ENCODE measurements at regions not wholly inside any gene's neighbourhood (a gene's known extent, or its start where the extent isn't known, plus 50 kb on each side); places are given as distances from the start of the nearest gene placed in this dataset.

- no peak for DNase-seq
These were observed 686.2 kb upstream of the NR2F2 start for GRCh38 chr15:95644100-95644875.

- DNase-seq, result no peak
These were observed 684.6 kb upstream of the NR2F2 start for GRCh38 chr15:95645791-95646338.

GRCh38 chr15:95646484-95647273 lies 683.8 kb upstream of the NR2F2 start:
- no peak for DNase-seq

DNA sequence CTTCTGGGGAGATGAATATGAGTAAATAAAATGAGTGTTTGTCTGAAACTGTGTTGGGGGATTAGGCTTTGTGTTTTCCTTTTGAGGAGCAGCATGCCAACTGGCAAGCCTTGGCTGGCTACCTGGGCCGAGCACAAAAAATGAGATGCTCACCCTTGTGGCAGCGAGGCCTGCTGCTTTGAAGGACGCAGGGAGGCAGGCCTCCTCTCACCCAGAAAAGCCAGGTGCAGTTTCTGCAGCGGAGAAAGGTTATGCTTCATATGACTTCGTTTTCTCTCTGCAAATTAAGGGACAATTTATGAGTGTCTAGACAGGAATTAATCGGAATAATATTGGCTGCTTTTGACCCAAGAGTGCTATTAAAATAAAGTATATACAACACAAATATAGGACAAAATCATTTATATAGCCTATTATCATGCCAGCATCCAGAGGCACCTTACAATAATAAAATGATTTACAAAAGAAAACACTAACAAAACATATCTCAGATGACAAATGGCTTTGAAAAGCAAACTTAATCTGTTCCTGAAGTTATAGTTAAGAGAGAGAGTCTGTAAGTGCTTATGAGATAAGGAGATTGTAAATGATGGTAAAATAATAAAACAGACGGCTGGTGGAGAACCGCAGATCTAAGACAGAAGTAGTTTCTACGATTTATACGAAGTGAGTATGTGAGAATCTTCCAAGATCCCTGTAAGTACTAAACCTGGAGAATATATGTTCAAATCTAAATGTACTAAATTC lies 682.8 kb upstream of the NR2F2 start:
- DNase-seq, result no peak

DNA sequence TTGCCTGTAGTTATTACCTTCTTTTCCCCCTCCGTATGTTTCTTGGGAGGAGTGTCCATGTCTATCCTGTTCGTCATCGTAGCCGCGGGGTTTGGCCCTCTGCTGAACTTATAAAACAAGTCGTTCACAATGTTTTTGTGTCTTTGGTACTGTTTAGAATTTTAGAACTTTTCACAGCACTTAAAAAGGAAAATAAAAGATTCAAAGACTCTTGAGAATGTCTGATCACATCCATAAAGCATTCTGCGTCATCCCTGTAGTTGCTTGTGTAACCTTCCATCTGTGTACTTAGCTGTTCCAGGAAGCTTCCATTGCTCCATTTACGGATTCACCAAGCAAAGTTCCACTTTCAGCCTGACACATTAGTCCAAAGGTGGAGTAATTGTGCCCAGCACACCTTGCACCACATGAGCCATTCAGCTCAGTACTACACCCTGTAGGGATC lies 677.1 kb upstream of the NR2F2 start:
- no peak for DNase-seq

DNA sequence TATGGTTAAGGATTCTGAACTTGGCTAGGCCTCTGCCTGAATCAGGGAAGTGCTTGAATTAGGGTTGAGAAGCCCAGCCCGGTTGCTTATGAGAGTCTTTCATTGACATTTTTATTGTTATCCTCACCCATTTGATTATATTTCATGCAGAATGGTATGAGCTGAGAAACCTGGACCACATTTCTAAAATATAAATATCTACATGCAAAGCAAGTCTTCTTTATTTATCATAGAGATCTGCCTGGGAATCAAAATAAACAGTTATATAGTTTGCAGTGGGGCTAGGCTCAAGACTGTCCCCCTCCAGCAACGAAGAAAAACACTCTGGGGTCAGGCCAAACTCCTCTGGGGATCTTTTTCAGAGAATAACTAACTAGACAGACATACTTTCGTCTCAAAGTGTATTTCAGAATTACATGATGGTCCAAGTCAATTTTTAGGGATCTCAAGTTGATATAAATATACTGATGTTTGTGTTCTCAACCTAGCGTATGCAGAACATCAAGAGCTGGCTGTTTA lies 675.4 kb upstream of the NR2F2 start:
- DNase-seq, result no peak

DNA sequence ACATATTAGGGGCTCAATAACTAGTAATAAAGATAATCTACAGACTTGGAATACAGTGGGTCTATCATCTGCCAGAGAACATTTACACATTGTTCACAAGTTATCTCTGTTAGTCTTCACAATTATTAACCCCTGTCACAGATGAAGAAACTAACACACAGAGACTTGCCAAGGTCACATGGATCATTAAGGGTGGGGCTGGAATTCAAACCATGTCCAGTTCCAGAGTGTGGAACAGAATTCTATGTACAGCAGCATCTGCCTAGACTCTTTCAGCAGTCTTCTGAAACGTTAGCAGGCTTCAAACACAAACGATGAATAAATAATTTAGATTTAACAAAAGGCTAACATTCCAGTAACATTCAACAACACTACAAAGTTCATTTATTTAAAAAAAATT lies 673.9 kb upstream of the NR2F2 start:
- no peak for DNase-seq

DNA sequence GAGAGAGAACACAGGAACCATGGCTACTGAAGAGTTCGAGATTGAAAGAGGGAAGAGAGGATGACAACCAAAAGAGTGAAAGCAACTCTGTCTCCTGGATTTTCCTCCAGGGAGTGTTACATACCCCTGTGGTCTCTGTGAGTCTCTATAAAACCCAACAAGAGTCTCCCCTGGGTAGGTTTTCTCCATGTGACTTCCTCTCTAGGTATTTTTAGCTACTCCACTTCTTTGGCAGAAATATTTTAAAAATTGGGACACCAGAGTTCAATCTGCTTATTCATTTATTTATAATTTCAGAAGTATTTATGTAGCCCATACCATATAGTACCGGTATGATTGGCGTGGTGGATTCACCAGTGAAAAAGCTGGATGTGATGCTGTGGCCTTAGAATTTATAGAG lies 671.7 kb upstream of the NR2F2 start:
- DNase-seq, result peak; percentile 47

DNA sequence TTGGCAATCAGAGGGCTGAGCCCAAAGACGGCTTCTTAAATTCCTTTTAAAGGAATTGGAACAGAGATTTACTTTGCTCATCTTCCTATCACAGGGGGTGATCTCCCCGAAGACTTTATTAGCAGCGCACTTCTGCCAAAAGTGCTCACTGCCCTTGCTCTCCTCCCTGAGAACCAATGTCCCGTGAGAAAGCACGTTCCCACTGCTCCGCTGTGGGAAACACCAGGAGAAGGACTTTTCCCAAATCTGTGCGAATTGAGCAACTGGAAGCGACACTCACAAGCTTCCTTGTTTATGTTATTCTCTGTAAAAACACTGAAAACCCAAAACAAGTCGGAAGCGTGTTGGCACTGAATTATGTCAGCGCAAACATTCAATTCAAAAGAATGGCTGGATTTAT lies 670.8 kb upstream of the NR2F2 start:
- DNase-seq, result no peak

GRCh38 chr15:95662638-95663037 lies 667.9 kb upstream of the NR2F2 start:
- DNase-seq, result no peak

DNA sequence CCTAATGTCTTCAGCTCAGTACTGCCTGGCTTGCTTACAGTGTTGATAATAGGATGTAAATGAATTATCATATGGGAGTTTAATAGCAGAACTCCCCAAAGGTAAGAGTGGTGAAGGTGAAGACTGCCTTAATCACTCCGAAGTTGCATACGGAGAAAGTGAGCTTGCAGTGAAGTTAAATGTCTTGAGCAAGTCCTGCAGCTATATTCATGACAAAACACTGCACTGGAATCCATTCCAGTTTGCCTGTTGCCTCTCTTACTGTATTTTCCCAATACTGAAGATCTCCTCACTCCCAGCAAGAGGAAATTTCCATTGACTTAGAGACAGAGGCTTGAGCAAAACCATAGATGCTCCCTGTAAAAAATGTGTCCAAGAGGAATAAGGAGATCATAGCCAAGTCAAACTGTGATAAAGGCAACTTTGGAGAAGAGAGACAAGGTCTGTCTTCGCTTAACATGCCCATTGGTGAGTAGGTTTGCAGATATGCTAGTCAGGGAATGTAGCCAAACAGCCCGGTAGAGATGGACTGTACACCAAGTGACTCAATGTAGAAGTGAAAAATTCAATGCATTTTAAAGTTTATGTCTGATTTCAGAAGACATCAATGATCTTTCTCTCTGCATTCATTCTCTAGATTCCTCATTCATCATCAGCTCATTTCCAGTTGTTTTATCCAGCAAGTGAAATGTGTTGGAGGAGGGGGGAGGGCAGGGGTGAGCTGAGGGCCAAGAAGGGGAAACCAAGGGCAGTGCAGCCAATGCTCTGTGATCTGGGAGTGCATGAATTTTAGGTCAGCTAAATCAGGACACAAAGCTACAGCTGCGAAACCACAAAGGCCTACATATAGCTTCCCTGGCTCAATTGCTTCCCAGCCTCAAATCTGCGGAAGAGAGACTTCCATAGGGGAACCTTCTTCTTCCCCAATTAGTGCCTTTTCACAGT lies 667.1 kb upstream of the NR2F2 start:
- DNase-seq, result peak; percentile 91

DNA sequence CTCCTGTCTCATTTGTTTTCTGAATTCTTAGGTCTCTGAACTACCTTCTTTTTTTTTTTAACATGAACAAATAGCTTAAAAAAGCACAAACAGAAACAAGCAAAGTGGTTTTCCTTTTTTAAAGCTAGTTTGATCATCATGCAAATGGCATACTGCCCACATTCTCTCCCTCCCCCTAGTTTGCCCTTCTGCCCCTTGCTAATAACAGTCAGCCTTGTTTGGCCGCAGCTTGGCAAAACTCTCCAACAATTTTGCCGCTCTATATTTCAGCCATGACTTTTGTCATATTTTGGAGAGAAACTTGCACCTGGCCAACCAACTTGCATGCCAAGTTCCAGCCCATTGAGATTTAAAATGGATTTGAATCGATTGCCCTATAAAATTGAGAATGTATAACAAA lies 666.0 kb upstream of the NR2F2 start:
- DNase-seq, result no peak

GRCh38 chr15:95669146-95669922 lies 661.2 kb upstream of the NR2F2 start:
- DNase-seq, result no peak

DNA sequence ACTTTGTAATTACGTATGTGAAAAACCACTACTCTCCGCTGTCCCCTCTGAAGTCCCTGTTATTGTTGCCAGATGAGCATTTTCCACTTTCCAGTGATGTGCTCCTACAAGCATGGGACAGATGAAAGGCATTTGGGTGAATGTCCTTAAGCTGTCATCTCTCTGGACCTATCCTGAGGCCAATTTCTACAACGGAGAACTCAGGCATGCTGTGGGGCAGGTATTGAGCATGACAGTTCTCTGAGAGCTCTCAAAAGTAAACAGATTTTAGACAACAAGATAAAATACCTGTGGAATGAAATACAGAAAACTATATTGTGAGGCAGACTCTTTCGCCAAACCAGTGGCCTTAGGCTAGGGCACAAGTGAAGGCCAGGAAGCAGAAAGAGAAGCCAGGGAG lies 656.5 kb upstream of the NR2F2 start:
- DNase-seq, result no peak

- no peak for DNase-seq
These were observed 654.0 kb upstream of the NR2F2 start for GRCh38 chr15:95676500-95676899.

GRCh38 chr15:95679847-95680582 lies 650.5 kb upstream of the NR2F2 start:
- DNase-seq, result no peak

DNA sequence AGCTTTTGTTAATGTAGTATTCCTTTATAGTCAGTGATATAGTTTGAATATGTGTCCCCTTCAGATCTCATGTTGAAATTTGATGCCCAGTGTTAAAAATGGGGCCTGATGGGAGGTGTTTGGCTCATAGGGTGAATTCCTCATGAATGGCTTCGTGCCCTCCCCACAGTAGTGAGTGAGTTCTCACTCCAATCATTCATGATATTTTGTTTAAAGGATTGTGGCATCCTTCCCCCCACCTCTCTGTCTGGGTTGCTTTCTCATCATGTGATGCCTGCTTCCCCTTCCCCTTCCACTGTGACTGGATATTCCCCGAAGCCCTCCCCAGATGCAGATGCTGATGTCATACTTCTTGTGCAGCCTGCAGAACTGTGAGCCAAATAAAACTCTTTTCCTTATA lies 649.8 kb upstream of the NR2F2 start:
- peak; percentile 32 for DNase-seq

- no peak for DNase-seq
These were observed 648.5 kb upstream of the NR2F2 start for GRCh38 chr15:95681836-95682544.

GRCh38 chr15:95684126-95684525 lies 646.4 kb upstream of the NR2F2 start:
- DNase-seq, result no peak

DNA sequence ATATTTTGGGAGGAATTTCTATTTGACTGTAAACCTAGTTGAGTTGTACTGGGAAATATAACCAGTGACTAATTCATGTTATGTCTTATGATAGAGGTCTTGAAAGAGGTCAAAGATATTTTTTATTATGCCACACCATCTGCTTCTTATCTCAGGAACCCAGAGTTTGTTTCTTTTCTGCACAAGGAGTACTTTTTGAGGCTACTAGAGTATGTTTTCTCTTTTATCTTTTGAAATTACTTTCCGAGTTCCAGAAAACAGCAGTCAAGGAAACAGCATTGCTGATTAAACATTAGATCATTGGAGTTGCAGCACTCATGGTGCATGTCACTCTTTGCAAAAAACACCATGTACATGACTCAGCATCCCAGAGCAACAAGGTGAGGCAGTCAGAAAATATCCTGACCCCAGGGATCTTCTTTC lies 645.8 kb upstream of the NR2F2 start:
- DNase-seq, result peak; percentile 81
